Body of pancreas (tissue), 4 donors: ENCODE measurements at regions not wholly inside any gene's neighbourhood (a gene's known extent, or its start where the extent isn't known, plus 50 kb on each side); places are given as distances from the start of the nearest gene placed in this dataset.

Experiments
- ATAC-seq: fragments of 150-250 bp; one replicate; pipeline ENCODE4 v1.9.1; 2016
- DNase-seq, 4 donors: peaks; one replicate each; pipeline ENCODE4 v3.0.0-alpha.2; 2019
- H3K27ac ChIP-seq, 4 donors: fragments of 200-600 bp; sonication (generic); 1 replicate in 3 of 4; 2 replicates in 1 of 4; pipeline versions ENCODE4 v1.5.1 to v1.6.1; 2016 to 2019; ENCODE audit warnings: mild to moderate bottlenecking in 1 of 4, mixed read lengths in 1 of 4, moderate library complexity in 1 of 4
- H3K27me3 ChIP-seq, 2 donors: fragments of 200-600 bp; sonication (generic); one replicate each; pipeline ENCODE4 v1.6.0; 2016; ENCODE audit warnings: mild to moderate bottlenecking in 1 of 2
- H3K36me3 ChIP-seq, 2 donors: fragments of 200-600 bp; sonication (generic); replicated peaks in 1 of 2; 2 replicates each; pipeline ENCODE4 v1.5.1; 2016; ENCODE audit warnings: low read depth in 2 of 2; ENCODE audit not compliant: insufficient read depth in 1 of 2
- H3K4me1 ChIP-seq: fragments of 200-600 bp; sonication (generic); one replicate; pipeline ENCODE4 v1.6.0; 2016
- H3K4me3 ChIP-seq, 2 donors: fragments of 200-600 bp; sonication (generic); 1 replicate in 1 of 2; 2 replicates in 1 of 2; pipeline ENCODE4 v1.5.1; 2016 to 2019
- H3K9me3 ChIP-seq, 3 donors: fragments of 200-600 bp; sonication (generic); 1 replicate in 2 of 3; 2 replicates in 1 of 3; pipeline ENCODE4 v1.5.1; 2016
- CTCF ChIP-seq, 7 experiments: fragments of 450-650 bp in 4 of 7; fragments of 200-600 bp in 3 of 7; sonication (generic) in 3 of 7; IDR thresholded peaks; one replicate each; pipeline ENCODE4 v1.5.1; 2016 to 2019; ENCODE audit warnings: antibody characterized with exemption in 7 of 7
- POLR2A ChIP-seq, 3 donors: fragments of 450-650 bp; IDR thresholded peaks; one replicate each; pipeline ENCODE4 v1.6.1; 2016; ENCODE audit warnings: antibody characterized with exemption in 3 of 3, mild to moderate bottlenecking in 2 of 3
- WGBS, 2 donors: methylation state at CpG; one replicate each; pipeline ENCODE4 v1.1.5; 2017; 5-methylcytosine and 5-hydroxymethylcytosine counted together
- intact Hi-C: fragments of 100-400 bp; cut with DNase I; formaldehyde crosslinking; loops from one replicate; pipeline ENCODE4 v1.15.1; 2023

GRCh38 chr11:15613789-15614188, 499.1 kb downstream of the INSC start:
- TF ChIP-seq POLR2A (IDR thresholded peaks at IDR 0.05) (no peak), CTCF (IDR thresholded peaks at IDR 0.05) (no peak)
- H3K4me3 ChIP-seq, result no peak overlapping the region
- H3K4me1 ChIP-seq, result no peaks in the 10 kb centered on the region
- no peaks in the 10 kb centered on the region for H3K27me3 ChIP-seq
- H3K36me3 ChIP-seq, result no peaks in the 10 kb centered on the region
- no peak for DNase-seq
- no peak for ATAC-seq
- H3K27ac ChIP-seq, result no peak overlapping the region
- WGBS, 2 donors, result 60 to 79% methylated on average over 1 of the region's 1 CpG
- intact Hi-C loops, result no loop called here
- no peaks in the 10 kb centered on the region for H3K9me3 ChIP-seq

DNA sequence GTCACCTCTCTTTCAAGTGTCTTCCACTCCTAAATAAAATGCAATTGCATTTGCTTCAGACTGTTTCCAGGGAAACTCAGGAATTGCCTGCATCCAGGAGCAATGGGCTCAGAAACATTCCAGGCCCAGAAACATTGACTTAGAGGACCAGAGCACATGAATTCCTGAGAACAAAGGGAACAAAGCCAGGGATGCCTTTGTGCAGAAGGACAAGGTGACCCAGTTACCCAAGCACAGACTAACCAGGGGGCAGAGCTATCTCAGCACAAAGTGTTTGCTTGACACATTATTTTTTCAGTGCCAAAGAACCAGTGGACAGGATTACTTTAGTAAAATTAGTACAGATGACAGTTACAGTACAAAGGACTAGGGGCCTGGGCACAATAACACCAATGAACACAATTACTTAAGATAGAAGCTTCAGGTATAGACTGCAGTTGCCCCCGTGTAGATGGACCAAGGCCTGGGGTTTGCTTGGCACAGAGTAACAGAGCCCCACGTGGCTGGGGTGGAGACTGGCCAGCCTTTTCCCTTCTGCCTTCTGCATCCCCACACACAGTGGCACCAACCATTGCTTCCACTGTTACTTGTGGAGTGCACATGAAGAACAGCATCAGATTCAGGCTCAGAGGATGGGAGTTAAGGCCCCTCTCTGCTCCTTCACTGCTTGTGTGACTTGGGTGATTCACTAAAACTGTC, 500.8 kb downstream of the INSC start:
- DNase-seq (no peak), ATAC-seq (no peak)
- Histone ChIP-seq H3K27ac (no peak overlapping the region), H3K4me3 (no peak overlapping the region), H3K9me3 (no peaks in the 10 kb centered on the region), H3K4me1 (no peaks in the 10 kb centered on the region), H3K36me3 (no peaks in the 10 kb centered on the region), H3K27me3 (no peaks in the 10 kb centered on the region)
- WGBS, 2 donors, result 69 to 88% methylated on average over 2 of the region's 2 CpGs
- no peak for TF ChIP-seq POLR2A (IDR thresholded peaks at IDR 0.05)
- no peak for TF ChIP-seq CTCF (IDR thresholded peaks at IDR 0.05)
- intact Hi-C loops, result no loop called here

DNA sequence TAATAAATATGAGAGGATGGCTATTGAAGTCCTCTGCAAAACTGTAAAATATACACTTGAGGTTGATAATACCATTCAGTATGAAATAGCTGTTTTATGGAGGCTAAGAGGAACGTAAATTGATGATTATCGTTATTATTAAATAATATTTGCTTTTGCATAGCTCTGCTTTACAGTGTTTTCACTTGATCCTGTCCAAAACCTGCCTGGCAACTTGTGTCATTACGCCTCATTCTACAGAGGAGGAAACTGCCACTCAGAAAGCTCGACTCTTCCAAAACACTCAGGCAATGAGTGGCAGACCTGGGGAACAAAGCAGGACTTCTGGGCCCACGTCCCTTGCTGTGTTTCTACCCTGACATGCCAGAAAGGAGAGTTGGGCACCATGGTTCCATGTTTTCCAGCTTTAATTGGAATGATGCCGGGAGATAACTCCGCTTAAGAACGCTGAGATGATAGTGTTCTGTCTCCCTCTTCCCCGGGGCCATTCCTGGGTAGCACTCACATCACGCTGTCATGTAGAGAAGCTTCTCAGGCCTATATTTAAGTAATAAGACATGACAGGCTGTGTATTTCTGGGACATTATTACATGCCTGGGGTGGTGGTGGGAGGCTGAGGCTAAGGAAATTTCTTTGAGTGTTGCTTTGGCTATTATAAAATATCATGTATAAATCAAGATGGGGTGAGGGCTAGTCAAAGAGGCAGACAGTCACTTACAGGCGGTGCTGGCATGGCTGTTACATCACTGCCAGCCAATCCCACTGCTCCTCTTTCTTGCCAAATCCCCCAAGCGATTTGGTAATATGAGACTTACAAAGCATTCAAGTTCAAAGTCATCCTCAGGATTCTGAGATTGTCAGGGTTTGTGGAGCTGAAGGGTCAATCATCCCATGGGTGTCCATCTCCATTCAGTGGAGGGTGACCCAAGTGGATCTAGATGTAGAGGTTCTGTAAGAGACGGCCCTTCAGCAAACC, 501.7 kb downstream of the INSC start:
- DNase-seq, result no peak

GRCh38 chr11:15617126-15617525, 502.4 kb downstream of the INSC start:
- H3K4me3 ChIP-seq, result no peak overlapping the region
- no peaks in the 10 kb centered on the region for H3K4me1 ChIP-seq
- intact Hi-C loops, result no loop called here
- H3K36me3 ChIP-seq, result no peaks in the 10 kb centered on the region
- no peak overlapping the region for H3K27ac ChIP-seq
- TF ChIP-seq POLR2A (IDR thresholded peaks at IDR 0.05), result no peak
- no peak for ATAC-seq
- H3K9me3 ChIP-seq, result no peaks in the 10 kb centered on the region
- no peak for DNase-seq
- 93 to 95% methylated on average over 5 of the region's 5 CpGs for WGBS, 2 donors
- H3K27me3 ChIP-seq, result no peaks in the 10 kb centered on the region

More for the DNA sequence above, 501.7 kb downstream of the INSC start:
- Histone ChIP-seq H3K4me3 (no peak overlapping the region), H3K27ac (no peak overlapping the region), H3K4me1 (no peaks in the 10 kb centered on the region), H3K27me3 (no peaks in the 10 kb centered on the region), H3K9me3 (no peaks in the 10 kb centered on the region), H3K36me3 (no peaks in the 10 kb centered on the region)
- WGBS, 2 donors, result 92 to 93% methylated on average over 13 of the region's 13 CpGs
- TF ChIP-seq POLR2A (IDR thresholded peaks at IDR 0.05) (no peak), CTCF (IDR thresholded peaks at IDR 0.05) (no peak)
- no peak for ATAC-seq
- intact Hi-C loops, result no loop called here

DNA sequence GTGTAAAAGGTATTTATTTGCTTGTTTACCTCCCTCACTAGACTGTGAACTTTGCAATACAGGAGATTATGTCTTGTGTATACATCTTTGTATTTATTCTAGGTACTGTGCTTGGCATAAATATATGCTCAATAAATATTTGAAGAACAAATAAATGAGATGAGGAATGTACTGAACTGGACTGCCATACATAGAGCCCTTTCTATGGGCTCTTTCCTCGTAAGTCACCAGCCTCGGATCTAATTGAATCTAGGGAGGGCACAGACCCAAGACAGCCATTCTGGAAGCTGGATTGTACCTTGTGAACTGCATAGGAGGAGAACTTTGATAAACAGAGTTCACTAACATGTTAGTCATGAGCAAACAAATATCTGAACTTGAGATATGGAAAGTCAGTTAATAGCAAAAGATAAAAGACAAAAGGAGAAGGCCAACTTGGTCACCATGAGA, 503.9 kb downstream of the INSC start:
- 25 to 56% methylated on average over 2 of the region's 2 CpGs for WGBS, 2 donors
- intact Hi-C loops, result no loop called here
- ATAC-seq, result peak; percentile 27
- Histone ChIP-seq H3K9me3 (no peaks in the 10 kb centered on the region), H3K4me1 (no peaks in the 10 kb centered on the region), H3K4me3 (no peak overlapping the region), H3K27ac (no peak overlapping the region), H3K27me3 (no peaks in the 10 kb centered on the region), H3K36me3 (no peaks in the 10 kb centered on the region)
- TF ChIP-seq CTCF (IDR thresholded peaks at IDR 0.05), result no peak
- TF ChIP-seq POLR2A (IDR thresholded peaks at IDR 0.05), result no peak
- DNase-seq, result peak in 1 of 4 donors; percentile 8
